ENCODE measurements at regions not wholly inside any gene's neighbourhood (a gene's known extent, or its start where the extent isn't known, plus 50 kb on each side); places are given as distances from the start of the nearest gene placed in this dataset.
"Not testable (repeated sequence)": the region's sequence is repeated elsewhere in the genome, so short reads cannot be mapped to it uniquely, and the experiment has no call there.

DNA sequence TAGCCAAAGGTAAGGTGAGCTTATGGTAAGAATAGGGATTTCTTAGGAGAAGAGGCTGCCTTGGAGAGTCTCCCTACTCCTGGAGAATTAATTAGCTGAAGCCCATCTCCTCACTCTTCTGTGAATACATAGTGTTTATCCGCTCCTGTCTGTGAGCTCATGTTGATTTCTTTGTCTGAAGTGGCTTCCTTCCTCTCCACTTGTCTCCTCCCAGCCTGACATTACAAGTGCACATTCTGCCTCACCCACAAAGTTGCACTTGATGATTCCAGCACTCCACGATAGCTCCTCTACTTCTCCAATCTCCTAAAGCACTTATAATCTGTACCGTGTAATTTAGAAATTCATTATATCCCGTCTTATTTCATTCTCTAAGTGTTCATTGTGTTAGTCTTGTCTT, 287.2 kb downstream of the QKI start:
- 78% methylated on average over 4 of the region's 4 CpGs for WGBS
- no peak for DNase-seq (ENCODE audit: extremely low spot score)
- H3K27me3 ChIP-seq: no peaks in the 10 kb centered on the region
- H3K9me3 ChIP-seq: no peaks in the 10 kb centered on the region
- H3K36me3 ChIP-seq: no peaks in the 10 kb centered on the region
- intact Hi-C loops (cut with DNase I): no loop called here
- no peaks in the 10 kb centered on the region for H3K4me1 ChIP-seq
- H3K27ac ChIP-seq (replicated peaks in 1 of 4): no peak overlapping the region
- no peak overlapping the region for H3K4me3 ChIP-seq
- TF ChIP-seq POLR2A (IDR thresholded peaks at IDR 0.05; ENCODE audit: low read depth) (no peak), EP300 (IDR thresholded peaks at IDR 0.05) (no peak), POLR2AphosphoS5 (IDR thresholded peaks at IDR 0.05) (no peak)
- TF ChIP-seq, protein P1, sequence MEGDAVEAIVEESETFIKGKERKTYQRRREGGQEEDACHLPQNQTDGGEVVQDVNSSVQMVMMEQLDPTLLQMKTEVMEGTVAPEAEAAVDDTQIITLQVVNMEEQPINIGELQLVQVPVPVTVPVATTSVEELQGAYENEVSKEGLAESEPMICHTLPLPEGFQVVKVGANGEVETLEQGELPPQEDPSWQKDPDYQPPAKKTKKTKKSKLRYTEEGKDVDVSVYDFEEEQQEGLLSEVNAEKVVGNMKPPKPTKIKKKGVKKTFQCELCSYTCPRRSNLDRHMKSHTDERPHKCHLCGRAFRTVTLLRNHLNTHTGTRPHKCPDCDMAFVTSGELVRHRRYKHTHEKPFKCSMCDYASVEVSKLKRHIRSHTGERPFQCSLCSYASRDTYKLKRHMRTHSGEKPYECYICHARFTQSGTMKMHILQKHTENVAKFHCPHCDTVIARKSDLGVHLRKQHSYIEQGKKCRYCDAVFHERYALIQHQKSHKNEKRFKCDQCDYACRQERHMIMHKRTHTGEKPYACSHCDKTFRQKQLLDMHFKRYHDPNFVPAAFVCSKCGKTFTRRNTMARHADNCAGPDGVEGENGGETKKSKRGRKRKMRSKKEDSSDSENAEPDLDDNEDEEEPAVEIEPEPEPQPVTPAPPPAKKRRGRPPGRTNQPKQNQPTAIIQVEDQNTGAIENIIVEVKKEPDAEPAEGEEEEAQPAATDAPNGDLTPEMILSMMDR (IDR thresholded peaks at IDR 0.05): no peak

DNA sequence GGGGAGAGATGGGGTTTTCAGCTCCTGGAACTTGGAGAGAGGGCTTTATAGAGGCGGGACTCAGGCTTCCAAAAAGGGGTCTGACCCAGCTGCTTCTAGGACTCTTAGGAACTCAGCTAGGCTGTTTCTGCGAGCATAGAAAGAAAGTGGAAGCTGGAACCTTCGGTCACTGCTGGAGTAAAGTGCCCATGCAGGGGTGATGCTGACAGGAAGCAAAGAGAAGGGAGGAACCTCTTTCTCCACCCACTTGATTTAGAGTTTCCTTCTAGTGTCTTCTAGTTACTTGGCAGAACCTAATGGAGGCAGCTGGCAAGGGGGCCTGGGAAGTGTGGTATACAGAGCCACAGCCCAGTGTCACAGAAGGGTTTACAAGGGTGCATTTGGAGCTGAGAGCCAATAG, 283.6 kb downstream of the QKI start:
- 70% methylated on average over 3 of the region's 3 CpGs for WGBS
- Histone ChIP-seq H3K27me3 (peaks cover 0 to 6% (median 0%) of the 10 kb centered on the region in 4 donors), H3K36me3 (no peaks in the 10 kb centered on the region), H3K27ac (replicated peaks in 1 of 4) (no peak overlapping the region), H3K4me3 (no peak overlapping the region), H3K4me1 (no peaks in the 10 kb centered on the region), H3K9me3 (no peaks in the 10 kb centered on the region)
- intact Hi-C loops (cut with DNase I): no loop called here
- no peak for TF ChIP-seq POLR2AphosphoS5 (IDR thresholded peaks at IDR 0.05)
- TF ChIP-seq, protein P1 (IDR thresholded peaks at IDR 0.05): no peak
- TF ChIP-seq EP300 (IDR thresholded peaks at IDR 0.05): no peak
- DNase-seq (ENCODE audit: extremely low spot score): no peak

DNA sequence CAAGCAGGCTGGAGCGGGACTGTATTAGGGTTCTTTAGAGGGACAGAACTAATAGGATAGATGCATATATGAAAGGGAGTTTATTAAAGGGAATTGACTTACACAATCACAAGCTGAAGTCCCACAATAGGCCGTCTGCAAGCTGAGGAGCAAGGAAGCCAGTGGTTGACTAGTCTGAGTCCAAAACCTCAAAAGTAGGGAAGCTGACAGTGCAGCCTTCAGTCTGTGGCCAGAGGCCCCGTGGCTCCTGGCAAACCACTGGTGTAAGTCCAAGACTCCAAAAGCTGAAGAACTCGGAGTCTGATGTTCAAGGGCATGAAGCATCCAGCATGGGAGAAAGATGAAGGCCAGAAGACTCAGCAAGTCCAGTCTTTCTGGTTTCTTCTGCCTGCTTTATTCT, 281.8 kb downstream of the QKI start:
- intact Hi-C loops (cut with DNase I); H3K27me3 ChIP-seq; H3K36me3 ChIP-seq; DNase-seq (ENCODE audit: extremely low spot score); H3K4me1 ChIP-seq; H3K27ac ChIP-seq (replicated peaks in 1 of 4); H3K4me3 ChIP-seq; H3K9me3 ChIP-seq: not testable (repeated sequence)
- 78% methylated on average over 4 of the region's 4 CpGs for WGBS

DNA sequence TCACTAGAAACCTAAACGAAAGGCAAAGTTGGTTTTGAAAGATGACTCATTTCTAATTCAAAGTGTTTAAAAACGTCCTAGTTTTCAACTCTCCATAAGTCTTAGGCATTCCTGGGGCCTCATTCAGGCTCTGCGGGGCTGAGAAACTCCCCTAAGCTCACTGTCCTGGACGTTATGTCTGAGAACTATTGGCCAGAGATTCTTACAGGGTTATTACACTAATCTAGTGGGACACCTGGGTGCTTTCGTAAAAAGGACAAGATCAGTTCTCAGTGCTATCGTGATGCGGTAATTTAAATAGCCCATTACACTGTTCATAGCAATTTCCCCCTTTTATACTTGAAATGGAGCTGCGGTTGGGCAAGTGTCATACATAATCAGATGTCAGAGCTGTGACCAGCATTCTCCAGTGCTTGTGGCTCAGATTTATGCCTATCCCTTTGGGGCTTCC, 280.9 kb downstream of the QKI start:
- Histone ChIP-seq H3K27me3 (peaks cover 0 to 6% (median 0%) of the 10 kb centered on the region in 4 donors), H3K27ac (replicated peaks in 1 of 4) (no peak overlapping the region), H3K36me3 (no peaks in the 10 kb centered on the region), H3K4me3 (no peak overlapping the region), H3K9me3 (no peaks in the 10 kb centered on the region), H3K4me1 (no peaks in the 10 kb centered on the region)
- intact Hi-C loops (cut with DNase I): no loop called here
- TF ChIP-seq POLR2A (IDR thresholded peaks at IDR 0.05; ENCODE audit: low read depth) (no peak), EP300 (IDR thresholded peaks at IDR 0.05) (no peak), POLR2AphosphoS5 (IDR thresholded peaks at IDR 0.05) (no peak)
- TF ChIP-seq, protein P1 (IDR thresholded peaks at IDR 0.05): no peak
- WGBS: 73% methylated on average over 8 of the region's 8 CpGs
- DNase-seq (ENCODE audit: extremely low spot score): no peak

DNA sequence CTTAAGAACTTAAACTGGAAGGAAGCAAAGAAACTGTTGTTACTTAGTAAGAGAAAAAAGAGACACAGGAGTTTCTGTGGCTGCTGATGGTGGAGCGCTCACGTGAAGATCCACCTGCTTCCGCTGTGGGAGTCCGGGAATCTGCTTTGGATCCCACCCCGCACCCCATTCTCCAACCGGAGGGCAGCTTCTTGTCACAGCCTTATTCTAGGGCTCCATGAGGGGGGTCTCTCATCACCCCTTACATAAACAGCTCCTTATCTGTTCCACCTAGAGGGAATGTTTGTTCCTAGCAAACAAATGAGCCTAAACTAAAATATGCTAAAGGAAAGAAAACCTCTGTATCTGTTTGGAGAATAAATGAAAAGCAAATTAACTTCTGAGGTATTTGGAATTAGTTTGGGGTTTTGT, 280.5 kb downstream of the QKI start:
- H3K4me1 ChIP-seq: no peaks in the 10 kb centered on the region
- TF ChIP-seq POLR2AphosphoS5 (IDR thresholded peaks at IDR 0.05): no peak
- no peak for TF ChIP-seq EP300 (IDR thresholded peaks at IDR 0.05)
- no peak for TF ChIP-seq POLR2A (IDR thresholded peaks at IDR 0.05; ENCODE audit: low read depth)
- TF ChIP-seq, protein P1 (IDR thresholded peaks at IDR 0.05): no peak
- DNase-seq (ENCODE audit: extremely low spot score): no peak
- no peak overlapping the region for H3K4me3 ChIP-seq
- no peaks in the 10 kb centered on the region for H3K36me3 ChIP-seq
- H3K27ac ChIP-seq (replicated peaks in 1 of 4): no peak overlapping the region
- 75% methylated on average over 6 of the region's 6 CpGs for WGBS
- peaks cover 0 to 6% (median 0%) of the 10 kb centered on the region in 4 donors for H3K27me3 ChIP-seq
- intact Hi-C loops (cut with DNase I): no loop called here
- no peaks in the 10 kb centered on the region for H3K9me3 ChIP-seq

Data from esophagus muscularis mucosa (tissue), 4 donors.